HG03175 (cell line): ENCODE measurements at regions not wholly inside any gene's neighbourhood (a gene's known extent, or its start where the extent isn't known, plus 50 kb on each side); places are given as distances from the start of the nearest gene placed in this dataset.

Experiments
- ATAC-seq: cut with Tn5 transposase; IDR thresholded peaks from one replicate; pipeline ENCODE4 v1.9.1; 2021; ENCODE audit warnings: mild to moderate bottlenecking, moderate library complexity; ENCODE audit not compliant: unreplicated experiment

DNA sequence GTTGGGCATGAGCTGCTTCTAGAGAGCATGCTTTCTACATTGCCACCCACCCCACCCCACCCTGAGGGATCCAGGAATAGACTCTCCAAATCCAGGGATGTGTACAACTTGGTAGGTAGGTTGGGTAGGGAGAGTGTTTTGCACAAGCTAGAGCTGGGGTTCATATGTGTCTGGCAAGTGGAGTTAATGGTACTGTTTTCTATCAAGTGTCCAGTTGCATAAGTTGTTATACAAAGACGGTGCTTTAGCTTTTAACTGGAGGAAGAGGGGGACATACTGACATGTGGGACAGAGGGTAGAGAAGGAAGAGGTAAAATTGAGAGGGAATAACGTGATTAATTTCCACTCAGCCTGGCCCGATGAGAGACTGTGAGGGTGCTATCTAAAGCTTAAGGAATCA is 51.0 kb upstream of the TNC start:
- ATAC-seq: no peak

DNA sequence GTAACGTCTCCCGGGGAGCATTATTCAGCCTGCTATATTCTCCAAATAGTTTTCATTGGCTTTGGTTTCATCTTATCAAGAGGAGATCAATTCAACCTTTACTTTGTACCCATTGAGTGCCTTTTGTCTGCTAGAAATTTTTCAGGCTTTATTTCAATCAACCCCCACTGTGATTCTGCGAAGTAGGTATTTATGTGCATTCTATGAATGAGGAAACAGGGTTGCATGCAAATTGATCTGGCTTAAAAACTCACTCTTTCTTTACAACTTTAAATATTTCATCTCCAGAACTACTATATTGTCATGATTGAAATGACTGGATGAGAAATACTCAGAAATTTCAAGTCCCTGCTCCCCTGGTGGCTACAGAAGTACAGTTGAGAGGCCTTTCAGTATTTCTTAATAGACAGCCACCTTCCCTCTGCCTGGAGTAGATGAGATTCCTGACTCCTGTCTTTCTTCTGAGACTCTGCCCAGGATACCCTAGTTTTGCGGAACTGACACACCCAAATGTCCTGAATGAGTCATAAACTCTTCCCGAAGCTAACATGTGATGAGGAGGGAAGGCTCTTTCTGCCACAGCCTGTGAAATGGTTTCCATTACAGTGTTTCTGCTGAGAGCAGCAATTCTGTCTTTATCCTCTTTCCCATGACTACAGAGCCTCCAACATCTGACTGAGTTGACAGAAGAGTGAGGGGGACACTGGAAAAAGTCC is 52.6 kb upstream of the TNC start:
- no peak for ATAC-seq

DNA sequence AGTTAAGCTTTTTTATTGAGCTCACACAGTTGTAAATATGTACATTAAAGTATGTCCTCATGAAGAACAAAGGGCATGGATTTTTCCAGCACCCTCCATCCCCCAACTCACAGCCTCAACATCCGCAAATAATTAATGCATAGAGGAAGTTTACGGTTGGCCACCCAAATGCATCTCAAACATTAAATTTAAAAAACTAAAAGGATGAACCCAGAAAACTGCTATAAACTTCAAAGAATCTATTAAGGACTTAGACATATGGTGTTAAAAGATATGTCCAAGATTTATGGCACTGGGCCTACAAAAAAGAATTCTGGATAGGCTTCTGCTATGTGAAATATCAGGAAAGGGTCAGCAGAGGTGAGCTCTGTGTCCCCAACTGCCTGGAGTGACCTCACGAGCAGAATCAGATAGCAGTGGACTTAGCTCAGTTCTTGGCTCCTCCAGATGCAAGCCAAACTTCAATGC is 54.0 kb upstream of the TNC start:
- no peak for ATAC-seq

DNA sequence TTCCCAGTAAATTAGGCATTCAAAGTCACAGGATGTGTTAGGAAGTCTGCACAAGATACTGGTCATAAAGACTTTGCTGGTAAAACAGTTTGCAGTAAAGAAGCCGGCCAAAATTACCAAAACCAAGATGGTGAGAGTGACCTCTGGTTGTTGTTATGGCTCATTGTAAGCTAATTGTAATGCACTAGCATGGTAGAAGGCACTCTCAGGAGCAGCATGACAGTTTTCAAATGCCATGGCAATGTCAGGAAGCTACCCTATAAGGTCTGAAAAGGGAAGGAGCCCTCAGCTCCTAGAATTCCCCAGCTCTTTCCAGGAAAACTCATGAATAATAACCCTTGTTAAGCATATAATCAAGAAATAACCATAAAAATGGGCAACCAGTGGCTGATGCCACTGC is 64.3 kb upstream of the TNC start:
- ATAC-seq: no peak

DNA sequence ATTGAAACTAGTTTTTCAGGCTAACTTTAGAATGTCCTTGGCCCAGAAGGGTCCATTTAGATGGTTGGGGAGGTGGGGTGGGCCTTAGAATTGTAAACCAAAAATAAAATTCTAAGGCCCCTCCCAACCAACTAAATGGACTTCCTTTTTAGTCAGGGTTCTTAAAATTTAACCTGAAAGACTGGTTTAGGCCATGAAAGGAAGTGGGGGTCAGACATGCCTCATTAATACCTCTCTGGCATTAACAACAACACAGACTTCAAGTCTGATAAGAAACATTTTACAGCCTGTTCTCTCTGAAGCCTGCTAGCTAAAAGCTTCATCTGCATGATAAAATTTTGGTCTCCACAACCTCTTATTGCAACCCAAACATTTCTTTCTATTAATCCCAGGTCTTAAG is 65.5 kb upstream of the TNC start:
- no peak for ATAC-seq

DNA sequence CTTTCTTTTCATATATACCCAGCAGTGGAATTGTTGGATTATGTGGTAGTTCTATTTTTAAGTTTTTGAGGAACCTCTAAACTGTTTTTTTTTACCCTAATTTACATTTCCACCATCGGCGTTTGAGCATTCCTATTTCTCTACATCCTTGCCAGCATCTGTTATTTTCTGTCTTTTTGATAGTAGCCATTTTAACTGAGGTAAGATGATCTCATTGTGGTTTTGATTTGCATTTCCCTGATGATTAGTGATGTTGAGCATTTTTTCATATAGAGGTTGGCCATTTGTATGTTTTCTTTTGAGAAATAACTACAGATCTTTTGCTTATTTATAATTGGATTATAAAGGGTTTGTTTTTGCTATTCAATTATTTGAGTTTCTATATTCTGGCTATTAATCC is 71.7 kb upstream of the TNC start:
- no peak for ATAC-seq

DNA sequence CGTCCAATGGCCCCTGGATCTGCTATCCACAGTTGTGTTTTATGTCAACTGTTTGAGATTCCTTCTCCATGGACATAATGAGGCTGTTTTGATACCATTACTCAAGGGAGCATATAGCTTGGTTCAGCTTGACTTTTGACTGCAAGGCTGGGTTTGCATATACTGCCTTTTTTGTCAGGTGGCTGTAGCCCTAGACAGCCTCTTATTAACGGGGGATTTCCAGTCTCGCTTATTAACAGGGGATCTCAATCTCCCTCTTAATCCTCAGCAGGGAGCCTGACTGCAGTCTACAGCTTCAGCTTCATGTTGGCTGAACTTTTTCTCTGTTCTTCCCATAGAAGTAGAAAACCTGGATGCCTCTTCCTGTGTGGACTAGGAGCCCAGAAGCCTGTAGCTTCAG is 73.7 kb upstream of the TNC start:
- no peak for ATAC-seq

DNA sequence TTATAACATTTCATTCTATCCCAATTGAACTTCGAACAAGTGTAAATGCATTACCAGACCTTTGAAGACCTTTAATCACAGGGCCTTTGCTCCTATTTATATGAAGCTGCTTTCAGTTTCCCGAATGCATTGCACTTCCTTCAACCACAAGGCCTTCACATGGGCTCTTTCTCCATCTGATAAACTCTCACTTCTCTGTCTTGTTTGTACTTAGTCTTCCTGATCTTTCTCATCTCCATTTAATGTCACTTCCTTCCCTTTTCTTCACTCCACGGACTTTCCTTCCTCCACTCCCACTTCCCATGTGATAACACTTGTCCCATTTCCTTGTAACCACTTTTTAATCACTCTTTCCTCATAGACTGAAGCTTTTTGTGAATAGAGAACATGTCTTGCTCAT is 74.3 kb upstream of the TNC start:
- no peak for ATAC-seq

DNA sequence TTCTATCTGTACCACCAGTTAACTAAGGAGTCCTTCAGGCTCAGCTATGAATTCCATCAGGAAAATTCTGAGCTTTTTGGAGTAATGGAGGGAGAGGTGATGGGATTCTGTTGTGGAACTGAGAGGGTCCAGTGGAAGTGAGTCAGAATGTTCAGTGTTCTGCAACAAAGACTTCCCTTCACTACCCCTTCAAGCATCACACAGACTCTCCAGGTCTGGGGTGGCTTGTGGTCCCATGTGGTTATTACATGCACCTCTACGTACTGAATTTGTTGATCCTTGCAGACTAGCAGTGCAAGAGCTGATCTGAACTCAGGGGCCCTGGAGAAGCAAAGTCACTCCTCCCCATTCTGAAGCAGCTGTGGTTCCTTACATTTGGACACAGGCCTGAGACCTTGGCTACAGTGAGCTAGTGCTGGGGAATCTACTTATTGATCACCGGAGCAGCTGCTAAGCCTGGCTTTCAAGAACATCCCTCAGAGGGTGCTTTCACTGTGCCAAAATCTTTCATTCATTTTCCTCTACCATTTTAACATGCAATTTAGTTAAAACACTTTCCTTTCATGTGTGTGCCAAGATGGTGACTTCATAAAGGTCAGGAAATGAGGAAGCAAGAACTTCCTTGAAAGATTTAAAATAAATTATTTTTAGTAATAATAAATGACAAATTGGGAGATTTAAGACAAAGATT is 75.0 kb upstream of the TNC start:
- peak; percentile 82 for ATAC-seq

DNA sequence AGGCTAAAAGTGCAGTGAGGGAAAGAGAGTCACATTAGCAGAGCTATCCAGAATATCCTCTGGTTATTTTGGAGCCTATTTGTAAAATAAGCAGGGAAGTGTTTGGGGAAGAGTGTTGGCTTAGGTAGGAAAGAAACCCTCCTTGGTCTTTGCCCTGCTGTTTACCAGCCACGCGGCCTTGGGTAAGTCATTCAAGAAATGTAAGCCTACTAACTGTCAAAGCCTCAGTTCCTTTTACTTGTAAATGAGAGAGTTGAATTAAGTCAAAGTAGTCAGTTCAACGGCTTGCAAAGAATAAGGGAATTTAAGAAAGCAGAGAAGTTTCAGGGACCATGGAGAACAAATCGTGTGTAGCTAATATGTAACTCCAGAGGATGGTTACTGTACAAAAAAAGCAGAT is 75.8 kb upstream of the TNC start:
- ATAC-seq: no peak

DNA sequence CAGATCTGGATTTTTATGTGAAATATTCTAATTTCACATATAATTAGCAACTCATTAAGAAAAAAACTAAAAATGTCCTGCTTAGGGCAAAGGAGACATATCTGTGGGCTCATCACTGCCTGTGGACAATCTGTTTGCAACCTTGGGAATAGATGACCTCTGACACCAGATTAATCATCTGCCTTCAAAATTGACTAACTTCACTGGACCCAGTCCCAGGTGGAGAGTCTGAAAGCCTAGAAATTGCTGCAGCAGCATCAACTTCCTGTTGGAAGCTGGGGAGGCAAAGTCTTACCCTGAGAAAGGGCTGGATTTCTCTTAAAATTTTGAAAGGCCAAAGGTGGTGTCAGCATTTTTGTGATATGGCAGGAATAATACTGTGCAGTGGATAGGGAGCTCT is 76.3 kb upstream of the TNC start:
- no peak for ATAC-seq

DNA sequence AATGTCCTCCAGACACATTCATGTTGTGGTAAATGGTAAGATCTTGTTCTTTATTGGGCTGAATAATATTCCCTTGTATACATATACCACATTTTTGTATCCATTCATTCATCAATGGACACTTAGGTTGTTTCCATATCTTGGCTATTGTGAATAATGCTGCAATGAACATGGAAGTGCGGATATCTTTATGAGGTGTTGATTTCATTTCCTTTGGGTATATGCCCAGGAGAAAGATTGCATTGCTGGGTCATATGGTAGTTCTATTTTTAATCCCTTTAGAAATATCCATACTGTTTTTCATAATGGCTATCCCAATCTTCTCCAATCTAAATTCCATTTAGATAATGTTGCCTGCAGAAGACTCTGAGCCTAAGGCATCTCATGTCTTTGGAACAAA is 78.0 kb upstream of the TNC start:
- no peak for ATAC-seq

DNA sequence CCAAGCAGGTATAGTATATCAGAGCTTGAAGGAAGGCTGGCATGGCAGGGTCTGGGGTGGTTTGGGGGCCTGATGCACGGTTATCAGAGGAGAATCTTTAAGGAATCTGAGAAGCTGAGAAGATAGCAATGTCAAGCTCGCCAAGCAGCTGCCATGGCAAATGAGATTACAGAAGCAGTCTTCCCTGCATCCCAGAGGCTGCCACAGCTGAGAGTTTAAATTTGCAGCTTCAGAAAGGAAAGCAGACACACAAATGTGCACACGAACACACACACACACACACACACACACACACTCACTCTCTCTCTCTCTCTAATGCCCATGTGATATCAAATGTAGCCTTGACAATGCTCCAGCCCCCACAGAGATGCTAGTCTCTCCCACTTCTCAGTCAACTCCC is 79.0 kb upstream of the TNC start:
- no peak for ATAC-seq

DNA sequence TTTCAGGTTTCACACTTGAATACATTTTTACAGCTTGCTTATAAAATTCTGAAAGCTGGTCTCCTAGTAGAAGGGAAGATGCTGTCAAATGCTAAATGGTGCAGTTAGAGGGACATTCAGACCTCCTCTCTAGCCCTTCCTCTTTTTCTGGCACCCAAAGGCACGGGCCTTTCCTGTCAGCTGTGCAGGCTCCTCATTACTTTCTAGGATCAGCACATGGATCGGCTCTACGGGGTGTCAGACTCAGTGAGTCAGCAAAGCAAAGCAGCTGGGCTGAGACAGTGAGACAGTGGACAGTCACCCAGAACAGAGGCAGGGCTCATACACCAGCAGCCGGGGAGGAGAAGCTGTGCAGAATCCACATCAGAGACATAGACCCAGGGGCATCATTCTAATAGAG is 80.0 kb upstream of the TNC start:
- ATAC-seq: no peak

DNA sequence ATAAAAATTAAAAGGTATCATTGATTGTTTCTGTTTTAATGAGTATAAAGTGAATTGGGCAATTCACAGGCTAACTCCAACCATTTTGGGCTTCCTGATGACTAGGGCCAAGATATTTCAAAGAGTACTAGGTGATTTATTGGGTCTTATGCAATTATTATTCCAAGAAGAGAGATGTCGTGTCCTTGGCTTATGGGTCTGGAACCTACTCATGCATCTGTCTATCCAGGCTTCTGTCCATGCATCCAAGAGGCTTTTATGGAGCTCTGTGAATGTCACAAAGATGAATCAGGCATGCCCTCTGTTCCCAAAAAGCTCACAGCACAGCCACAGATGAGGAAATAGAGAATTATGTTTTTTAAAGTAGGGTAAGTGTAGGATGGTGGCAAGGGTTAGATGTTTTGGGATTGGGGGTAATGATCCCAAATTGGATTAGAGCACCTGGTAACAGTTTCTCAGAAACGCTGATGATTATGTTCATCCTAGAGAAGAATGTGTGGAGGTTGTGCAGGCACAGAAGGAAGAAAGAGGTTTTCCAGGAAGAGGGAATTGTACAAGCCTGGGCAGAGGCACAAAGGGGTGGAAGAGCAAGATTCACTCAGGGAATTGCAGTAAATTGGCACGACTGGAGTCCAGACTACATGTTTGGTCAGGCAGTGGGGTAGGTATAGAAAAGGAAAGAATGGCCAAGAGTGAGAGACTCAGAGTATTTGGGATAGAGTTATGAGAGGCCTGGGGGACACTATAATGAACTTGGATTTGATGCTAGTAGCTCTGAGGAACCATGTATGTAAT is 83.0 kb upstream of the TNC start:
- no peak for ATAC-seq

DNA sequence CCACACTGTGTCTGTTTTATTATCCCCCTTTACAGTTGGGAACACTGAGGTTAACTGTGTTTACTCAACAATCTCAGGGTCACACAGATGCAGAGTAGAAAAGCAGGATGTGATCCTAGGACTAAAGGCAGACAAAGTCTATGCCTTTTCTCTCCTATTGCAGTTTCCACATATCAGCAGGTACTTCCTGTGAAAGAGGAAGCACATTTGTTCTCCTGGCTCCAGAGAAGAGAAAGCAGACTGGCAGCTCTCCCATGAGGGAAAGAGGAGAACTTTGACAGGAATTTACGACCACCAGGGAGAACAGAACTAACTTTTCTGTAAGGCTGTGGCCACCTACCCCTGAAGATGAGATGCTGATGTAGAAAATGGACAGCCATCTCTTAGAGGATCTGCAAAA is 84.2 kb upstream of the TNC start:
- no peak for ATAC-seq

DNA sequence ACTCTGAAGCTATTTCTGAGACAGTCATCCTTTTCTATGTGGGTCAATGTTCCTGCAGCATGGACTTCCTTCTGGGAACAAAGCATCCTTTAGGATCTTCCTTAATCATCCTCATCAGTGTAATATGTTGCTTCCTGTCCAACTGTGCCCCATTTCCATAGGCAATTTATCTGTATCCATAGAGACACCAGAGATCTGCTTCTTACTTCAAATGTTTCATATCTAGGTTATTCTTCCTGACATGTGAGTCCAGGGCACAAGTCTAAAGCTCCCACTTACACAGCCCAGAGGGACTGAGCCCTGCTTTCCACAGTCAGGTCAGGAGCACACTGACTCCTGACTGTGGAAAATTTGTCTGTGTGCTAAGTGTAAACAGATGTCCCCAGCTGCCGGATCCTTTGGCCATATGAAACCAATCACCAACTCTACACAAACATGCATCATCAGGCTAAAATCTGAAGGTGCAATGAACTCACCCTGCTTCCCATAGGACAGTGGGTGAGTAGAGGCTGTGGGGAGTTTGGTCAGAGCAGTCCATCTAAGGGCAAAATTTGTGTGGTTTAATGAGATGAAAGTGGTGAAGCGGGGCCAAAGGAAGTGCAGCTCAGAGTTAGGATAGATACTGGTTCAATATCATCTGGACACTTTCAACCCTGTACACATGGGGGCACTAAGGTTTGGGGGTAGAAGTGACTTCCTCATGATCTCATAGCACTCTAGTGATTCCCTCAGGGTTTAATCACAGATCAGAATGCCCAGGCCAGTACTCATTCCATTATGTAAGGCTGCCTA is 85.2 kb upstream of the TNC start:
- no peak for ATAC-seq

DNA sequence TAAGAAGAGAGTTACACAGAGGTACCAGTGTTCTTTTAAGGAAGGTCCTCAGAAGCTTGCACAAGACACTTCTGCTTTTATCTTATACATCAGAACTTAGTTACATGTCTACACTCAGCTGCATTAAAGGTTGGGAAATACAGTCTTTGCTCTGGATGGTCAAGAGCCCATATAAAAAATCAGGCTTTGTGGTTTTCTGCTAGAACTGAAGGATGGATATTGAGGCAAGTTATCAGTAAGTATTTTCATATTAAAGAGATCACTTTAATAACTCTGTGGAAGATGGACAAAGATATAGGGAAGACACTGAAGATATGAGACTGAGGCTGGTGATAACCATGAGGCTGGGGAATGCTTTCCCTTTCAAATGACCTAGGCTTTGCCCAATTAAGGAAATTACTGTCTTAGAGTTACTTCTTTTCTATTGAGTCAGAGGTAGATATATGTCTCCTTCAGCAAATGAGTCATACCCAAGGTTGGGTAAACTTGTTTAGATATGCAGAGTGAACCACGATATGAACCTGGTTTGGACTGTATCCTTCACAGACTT is 87.0 kb upstream of the TNC start:
- ATAC-seq: peak; percentile 54

DNA sequence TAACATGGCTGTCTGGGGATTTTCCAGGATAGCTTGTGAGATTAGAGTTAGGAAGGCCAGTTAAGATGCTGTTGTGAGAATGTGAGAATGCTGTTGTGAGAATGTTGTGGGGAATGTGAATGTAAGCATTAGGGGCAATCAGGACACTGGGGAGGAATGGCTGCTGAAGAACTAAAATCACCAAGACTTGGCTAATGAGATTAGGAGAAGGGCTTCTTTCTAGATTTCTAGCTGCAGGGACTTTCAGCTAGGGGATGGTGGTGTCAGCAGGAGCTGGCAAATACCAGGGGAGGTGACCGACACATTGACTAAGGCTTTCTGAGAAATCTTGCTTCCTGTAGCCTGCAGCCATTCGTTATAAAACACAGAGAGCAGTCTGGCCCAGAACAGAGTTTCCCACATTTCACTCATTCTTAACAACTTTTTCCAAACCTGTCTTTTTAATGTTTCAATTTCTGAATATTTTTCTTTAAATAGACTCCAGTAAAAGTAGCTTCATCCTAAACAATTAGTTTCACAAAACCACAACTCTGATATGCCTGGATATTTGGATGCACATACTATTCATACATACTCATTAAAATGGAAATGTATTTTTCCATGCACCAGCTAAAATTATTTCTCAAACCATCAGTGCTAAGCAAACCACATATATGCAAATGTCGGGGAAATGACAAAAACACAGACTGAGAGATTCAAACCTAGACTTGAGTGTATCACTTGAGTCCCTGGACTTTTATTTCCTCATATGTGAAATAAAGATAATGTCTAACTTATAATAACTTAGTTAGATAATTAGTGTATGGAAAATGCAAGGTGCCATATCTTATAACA is 89.3 kb upstream of the TNC start:
- peak; percentile 33 for ATAC-seq

DNA sequence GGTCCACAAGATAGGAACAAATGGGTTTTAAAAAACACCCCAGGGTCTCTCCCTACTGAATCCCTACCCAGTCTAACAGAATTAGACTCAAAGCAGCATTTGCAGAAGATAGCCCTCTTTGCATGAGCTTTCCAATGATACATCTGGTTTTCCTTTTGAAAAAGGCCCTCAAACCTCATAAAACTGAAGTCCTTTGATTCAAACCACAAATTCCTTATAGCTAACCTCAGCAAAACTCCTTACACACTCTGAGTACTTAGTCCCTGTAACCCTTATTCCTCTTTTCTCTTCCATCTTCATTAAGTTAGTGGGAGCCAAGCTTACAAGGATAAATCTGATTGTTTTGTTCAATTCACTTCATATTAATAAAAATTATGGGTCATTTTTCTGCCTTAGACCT is 90.5 kb upstream of the TNC start:
- no peak for ATAC-seq
